Inferior parietal cortex (tissue), 1 donor: ENCODE measurements at regions not wholly inside any gene's neighbourhood (a gene's known extent, or its start where the extent isn't known, plus 50 kb on each side); places are given as distances from the start of the nearest gene placed in this dataset.
"Not testable (repeated sequence)": the region's sequence is repeated elsewhere in the genome, so short reads cannot be mapped to it uniquely, and the experiment has no call there.

Experiments used
- DNase-seq: peaks from one replicate; pipeline ENCODE4 v3.0.0-alpha.2; 2016; ENCODE audit errors: extremely low spot score

GRCh38 chr3:20646425-20646824, 460.4 kb upstream of the SGO1 start:
- DNase-seq: no peak

DNA sequence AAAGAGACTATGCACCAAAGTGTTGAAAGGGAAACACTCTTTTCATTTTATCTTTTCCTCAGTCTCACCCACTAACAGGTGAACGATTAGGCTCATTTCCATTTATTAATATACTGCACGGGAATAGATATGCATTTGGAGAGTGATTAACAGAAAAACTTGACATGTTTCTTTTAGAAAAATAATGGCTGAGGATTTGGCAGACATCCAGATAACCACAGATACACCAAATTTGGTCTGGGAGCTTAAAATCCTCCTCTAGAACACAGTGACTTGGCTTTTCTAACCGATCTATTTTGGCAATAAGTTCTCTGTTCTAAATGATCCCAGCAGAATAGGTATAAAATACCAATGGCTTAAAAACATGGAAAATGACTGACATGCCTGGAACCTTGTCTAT, 459.3 kb upstream of the SGO1 start:
- no peak for DNase-seq

- DNase-seq: no peak
These were observed 451.7 kb upstream of the SGO1 start for GRCh38 chr3:20637729-20638128.

DNA sequence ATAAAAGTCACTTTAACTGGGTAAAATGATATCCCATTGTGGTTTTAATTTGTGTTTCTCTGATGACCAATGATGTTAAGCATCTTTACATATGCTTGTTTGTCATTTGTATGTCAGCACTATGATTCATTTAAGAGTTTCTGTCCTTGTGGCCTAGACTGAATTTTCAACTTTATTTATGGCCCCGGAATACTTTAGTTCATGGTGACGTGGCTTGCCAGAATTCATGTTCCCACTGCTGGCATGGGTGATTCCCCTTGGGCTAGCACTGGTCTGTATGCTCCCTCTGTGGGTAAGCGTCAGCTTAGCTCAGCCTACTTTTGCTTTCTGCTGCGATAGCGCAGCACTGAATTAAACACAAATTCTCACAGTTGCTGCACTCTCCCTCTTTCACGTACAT, 436.3 kb upstream of the SGO1 start:
- no peak for DNase-seq

DNA sequence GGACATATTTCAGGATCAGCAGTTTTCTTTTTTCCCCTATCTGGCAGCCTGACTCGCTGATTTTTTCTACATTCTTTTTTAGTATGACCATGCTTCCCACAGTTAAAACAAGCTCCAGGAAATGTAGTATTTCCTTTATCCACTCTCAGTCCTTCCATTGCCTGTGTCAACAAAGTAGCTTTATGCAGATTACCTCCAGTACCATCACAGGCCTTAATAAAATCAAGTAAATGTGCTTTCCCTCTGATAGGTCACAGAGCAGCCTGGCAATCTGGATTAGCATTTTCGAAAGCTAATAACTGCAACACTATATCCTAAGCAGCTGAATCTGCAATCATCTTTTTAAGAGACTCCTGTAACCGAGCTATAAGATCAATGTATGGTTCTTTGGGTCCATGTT, 432.6 kb upstream of the SGO1 start:
- not testable (repeated sequence) for DNase-seq

GRCh38 chr3:20618181-20618580, 432.2 kb upstream of the SGO1 start:
- DNase-seq: not testable (repeated sequence)

GRCh38 chr3:20615982-20616381, 430.0 kb upstream of the SGO1 start:
- DNase-seq: not testable (repeated sequence)

DNA sequence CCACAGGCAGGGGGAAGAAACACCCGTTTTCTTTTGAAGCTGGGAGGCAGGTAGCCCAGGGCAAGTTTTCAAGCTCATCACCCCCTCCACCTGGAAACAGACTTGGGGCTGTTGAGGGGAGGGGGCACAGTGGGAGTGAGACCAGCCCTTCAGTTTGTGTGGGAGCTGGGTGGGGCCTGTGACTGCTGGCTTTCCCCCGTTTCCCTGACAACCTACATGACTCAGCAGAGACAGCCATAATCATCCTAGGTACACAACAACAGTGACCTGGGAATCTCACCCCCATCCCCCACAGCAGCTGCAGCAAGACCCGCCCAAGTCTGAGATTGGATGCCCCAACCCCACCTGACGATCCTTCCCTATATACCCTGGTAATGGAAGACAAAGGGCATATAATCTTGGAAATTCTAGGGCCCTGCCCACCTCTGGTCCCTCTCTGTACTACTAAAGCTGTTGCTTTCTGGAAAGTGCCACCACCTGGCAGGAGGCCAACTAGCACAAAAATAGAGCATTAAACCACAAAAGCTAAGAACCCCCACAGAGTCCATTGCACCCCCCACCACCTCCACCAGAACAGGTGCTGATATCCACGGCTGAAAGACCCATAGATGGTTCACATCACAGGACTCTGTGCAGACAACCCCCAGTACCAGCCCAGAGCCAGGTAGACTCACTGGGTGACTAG, 422.2 kb upstream of the SGO1 start:
- DNase-seq: no peak

DNA sequence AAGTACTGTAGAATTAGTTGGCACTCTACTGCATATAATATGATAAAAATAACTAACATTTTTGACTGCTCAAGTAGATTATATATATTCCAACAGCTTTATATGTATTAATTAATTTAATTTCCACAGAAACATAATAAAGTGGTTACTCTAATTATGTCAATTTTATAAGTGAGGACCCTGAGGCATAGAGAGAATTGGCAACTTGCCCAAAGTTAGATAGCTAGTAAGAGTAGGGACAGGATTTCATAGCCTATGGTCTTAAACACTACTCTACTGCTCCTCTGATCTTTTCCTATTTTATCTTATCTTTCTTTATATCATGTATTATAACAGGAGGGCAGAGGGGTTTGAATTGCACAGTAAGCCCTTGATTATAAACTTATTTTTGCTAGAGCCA, 418.7 kb upstream of the SGO1 start:
- DNase-seq: no peak

GRCh38 chr3:20589275-20589674, 403.3 kb upstream of the SGO1 start:
- no peak for DNase-seq

DNA sequence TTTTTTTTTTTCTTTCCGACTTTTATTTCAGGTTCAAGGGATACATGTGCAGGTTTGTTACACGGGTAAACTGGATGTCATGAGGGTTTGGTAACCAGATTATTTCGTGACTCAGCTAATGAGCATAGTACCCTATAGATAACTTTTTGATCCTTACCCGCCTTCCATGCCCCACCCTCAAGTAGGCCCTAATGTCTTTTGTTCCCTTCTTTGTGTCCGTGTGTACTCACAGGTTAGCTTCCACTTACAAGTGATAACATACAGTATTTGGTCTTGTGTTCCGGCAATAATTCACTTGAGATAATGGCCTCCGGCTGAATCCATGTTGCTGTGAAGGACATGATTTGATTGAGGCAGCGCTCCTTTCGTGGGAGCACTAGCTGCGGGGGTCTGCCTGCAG, 402.8 kb upstream of the SGO1 start:
- DNase-seq: no peak

DNA sequence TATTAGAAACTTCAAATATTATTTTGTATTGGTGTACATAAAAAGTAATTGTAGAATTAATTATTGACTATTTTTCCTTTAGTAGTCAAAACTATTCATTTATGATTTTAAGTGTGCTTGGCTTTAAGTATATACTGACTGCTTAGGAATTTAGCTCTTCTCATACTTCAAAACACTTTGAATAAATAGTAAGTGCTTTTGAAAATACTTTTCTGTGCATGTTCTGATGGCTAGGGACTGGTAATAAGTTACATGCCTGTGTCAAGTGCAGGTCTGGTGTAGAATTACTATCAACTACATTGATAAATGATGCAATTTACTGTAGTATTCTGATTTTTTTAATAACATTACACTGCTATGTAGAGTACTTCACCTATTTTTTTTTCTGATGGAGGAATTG, 397.6 kb upstream of the SGO1 start:
- DNase-seq: no peak

- no peak for DNase-seq
These were observed 390.2 kb upstream of the SGO1 start for GRCh38 chr3:20576228-20576627.

- DNase-seq: no peak
These were observed 389.1 kb upstream of the SGO1 start for GRCh38 chr3:20575146-20575545.

DNA sequence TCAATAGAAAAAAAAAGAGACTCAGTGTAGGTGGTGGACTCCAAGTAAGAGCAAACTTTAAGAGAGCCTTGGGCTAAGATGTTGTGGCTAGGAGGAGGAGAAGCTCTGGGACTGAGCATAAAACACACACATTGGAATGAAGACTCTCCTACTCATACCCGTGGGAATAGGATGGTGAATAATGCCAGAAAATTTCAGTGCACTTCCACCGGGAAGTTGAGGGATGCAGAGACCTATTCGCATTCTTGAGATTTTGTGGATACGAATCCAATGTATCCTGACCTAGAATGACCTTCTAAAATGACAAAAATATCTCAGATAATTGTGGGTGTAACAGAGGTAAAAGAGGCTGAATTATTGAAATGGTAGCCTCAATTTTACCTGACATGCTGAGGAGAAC, 388.7 kb upstream of the SGO1 start:
- DNase-seq: no peak

GRCh38 chr3:20573175-20573574, 387.2 kb upstream of the SGO1 start:
- no peak for DNase-seq

DNA sequence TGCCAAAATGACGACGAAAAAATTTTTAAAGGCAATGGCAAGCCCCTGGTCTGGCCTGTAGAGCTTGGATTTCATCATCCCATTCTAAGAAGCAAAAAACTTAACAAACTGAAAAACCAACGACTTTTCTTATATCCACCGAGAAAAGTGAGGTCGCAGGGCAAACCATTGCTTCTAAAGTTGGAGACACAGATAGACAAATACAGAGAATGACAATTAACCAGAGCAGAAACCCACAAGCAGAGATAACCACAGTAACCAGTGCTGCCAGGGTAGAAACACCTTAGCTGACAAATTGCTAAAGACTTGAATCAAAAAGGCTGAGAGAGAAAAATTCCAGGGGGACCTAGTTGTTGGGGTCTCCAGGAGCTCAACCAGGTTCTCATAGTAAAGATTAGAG, 386.5 kb upstream of the SGO1 start:
- DNase-seq: no peak

DNA sequence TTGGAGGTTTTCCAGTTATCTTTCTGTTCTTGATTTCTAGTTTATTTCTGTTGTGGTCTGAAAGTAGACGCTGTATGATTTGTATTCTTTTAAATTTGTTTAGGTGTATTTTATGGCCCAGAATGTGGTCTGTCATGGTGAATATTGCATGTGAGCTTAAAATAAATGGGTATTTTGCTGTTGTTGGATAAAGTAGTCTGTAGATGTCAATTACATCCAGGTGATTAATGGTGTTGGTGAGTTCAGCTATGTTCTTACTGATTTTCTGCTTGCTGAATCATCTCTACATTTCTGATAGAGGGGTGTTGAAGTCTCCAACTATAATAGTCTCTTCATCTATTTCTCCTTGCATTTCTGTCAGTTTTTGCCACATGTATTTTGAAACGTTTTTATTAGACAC, 383.3 kb upstream of the SGO1 start:
- DNase-seq: no peak

DNA sequence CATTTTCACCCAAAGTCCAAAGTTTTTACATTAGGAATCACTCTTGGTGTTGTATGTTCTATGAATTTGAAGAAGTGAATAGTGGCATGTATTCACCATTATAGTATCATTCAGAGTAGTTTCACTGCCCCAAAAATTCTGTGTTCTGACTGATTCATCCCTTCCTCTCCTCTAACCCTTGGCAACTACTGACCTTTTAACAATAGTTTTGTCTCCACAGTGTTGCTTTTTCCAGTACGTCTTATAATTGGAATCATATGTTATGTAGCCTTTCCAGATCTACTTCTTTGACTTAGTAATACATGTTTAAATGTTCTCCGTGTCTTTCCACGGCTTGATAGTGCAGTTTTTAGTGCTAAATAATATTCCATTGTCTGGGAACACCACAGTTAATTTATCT, 379.0 kb upstream of the SGO1 start:
- DNase-seq: no peak

- no peak for DNase-seq
These were observed 378.0 kb upstream of the SGO1 start for GRCh38 chr3:20563985-20564384.

GRCh38 chr3:20563251-20563650, 377.2 kb upstream of the SGO1 start:
- DNase-seq: no peak

- no peak for DNase-seq
These were observed 375.2 kb upstream of the SGO1 start for GRCh38 chr3:20561166-20561565.

GRCh38 chr3:20560446-20560845, 374.4 kb upstream of the SGO1 start:
- DNase-seq: not testable (repeated sequence)

DNA sequence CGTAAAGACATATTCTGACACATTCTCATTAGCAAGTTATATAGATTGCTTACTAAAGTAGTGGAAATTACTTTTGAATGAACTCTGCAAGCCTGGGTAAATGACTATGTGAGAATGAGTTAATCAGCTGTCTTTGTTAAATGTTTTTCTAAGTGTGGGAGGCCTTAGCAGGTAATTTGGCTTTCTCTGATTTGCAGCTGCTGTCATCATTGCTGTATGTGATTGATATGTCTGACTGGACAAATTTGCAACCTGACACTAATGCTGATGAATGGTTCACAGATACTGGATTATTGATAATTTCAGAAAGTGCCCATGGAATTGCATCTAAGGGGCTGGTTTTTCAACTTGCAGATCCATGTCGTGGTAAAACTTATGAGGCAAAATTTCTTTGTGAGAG, 372.2 kb upstream of the SGO1 start:
- no peak for DNase-seq
